ENCODE measurements at regions not wholly inside any gene's neighbourhood (a gene's known extent, or its start where the extent isn't known, plus 50 kb on each side); places are given as distances from the start of the nearest gene placed in this dataset.

DNA sequence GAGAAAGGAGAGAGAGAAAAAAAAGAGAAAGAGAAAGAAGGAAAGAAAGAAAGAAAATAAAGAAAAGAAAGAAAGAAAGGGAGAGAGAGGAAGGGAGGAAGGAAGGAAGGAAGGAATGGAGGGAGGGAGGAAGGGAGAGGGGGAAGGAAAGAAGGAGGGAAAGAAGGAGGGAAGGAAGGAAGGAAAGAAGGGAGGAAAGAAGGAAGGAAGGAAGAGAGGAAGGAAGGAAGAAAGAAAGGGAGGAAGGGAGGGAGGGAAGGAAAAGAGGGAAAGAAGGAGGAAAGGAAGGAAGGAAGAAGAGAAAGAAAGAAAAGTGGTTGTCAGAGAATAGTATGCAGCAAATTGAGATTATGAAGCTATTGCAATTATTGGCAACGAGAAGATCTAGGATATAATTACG is 49.9 kb upstream of the NIPBL start:
- Histone ChIP-seq H3K27me3 (replicated peaks; ENCODE audit: control insufficient read depth, insufficient read depth, low read length) (peaks cover 3% of the 10 kb centered on the region), H3K9ac (ENCODE audit: low read length) (no peak overlapping the region), H3K4me3 (ENCODE audit: low read length) (no peak overlapping the region), H3K36me3 (ENCODE audit: control insufficient read depth, insufficient read depth, low read length, severe bottlenecking) (no peaks in the 10 kb centered on the region), H3K9me3 (ENCODE audit: control insufficient read depth, low read length) (peaks cover 3% of the 10 kb centered on the region), H3K4me1 (ENCODE audit: control insufficient read depth, insufficient read depth, low read length) (no peaks in the 10 kb centered on the region)
- DNase-seq (ENCODE audit: low read depth) = no peak
